Neuronal stem cell (in vitro differentiated cells): ENCODE measurements at regions not wholly inside any gene's neighbourhood (a gene's known extent, or its start where the extent isn't known, plus 50 kb on each side); places are given as distances from the start of the nearest gene placed in this dataset.

Experiments
- DNase-seq: peaks from one replicate; pipeline ENCODE4 v3.0.0-alpha.2; 2013; ENCODE audit warnings: low spot score
- H2AFZ ChIP-seq: one replicate; pipeline ENCODE4 v1.6.1; 2013; ENCODE audit warnings: mild to moderate bottlenecking, low read length, inconsistent platforms
- H2AK5ac ChIP-seq: 2 replicates; pipeline ENCODE4 v1.6.1; 2013; ENCODE audit warnings: low read depth, mild to moderate bottlenecking, inconsistent platforms, low read length, moderate library complexity, mixed read lengths
- H2BK120ac ChIP-seq: 2 replicates; pipeline ENCODE4 v1.6.1; 2013; ENCODE audit warnings: low read depth, mild to moderate bottlenecking, inconsistent platforms, low read length, moderate library complexity, mixed read lengths
- H2BK12ac ChIP-seq: one replicate; pipeline ENCODE4 v1.6.1; 2013; ENCODE audit warnings: low read length, inconsistent platforms
- H2BK15ac ChIP-seq: 2 replicates; pipeline ENCODE4 v1.6.1; 2013; ENCODE audit warnings: mild to moderate bottlenecking, low read length, inconsistent platforms, mixed read lengths
- H2BK5ac ChIP-seq: one replicate; pipeline ENCODE4 v1.6.1; 2013; ENCODE audit warnings: inconsistent platforms, mild to moderate bottlenecking, low read length, moderate library complexity
- H3K14ac ChIP-seq: one replicate; pipeline ENCODE4 v1.6.1; 2013; ENCODE audit warnings: low read length, inconsistent platforms
- H3K18ac ChIP-seq: 2 replicates; pipeline ENCODE4 v1.6.1; 2013; ENCODE audit warnings: low read length, inconsistent platforms
- H3K23ac ChIP-seq: 2 replicates; pipeline ENCODE4 v1.6.1; 2013; ENCODE audit warnings: low read depth, mild to moderate bottlenecking, mixed read lengths, low read length, inconsistent platforms; ENCODE audit not compliant: poor library complexity
- H3K27ac ChIP-seq: replicated peaks from 3 replicates; pipeline ENCODE4 v1.5.1; 2013; ENCODE audit warnings: low read length, inconsistent platforms
- H3K27me3 ChIP-seq, 3 experiments: 2 replicates each; pipeline ENCODE4 v1.6.1; 2013; ENCODE audit warnings: low read length in 3 of 3, mild to moderate bottlenecking in 2 of 3, inconsistent platforms in 1 of 3, low read depth in 1 of 3, mixed read lengths in 1 of 3, moderate library complexity in 1 of 3; ENCODE audit not compliant: control insufficient read depth in 3 of 3, insufficient read depth in 3 of 3
- H3K36me3 ChIP-seq, 2 donors: replicated peaks in 1 of 2; 2 replicates each; pipeline ENCODE4 v1.6.1; 2013; ENCODE audit warnings: low read length in 2 of 2; ENCODE audit not compliant: control insufficient read depth in 2 of 2, insufficient read depth in 2 of 2
- H3K4ac ChIP-seq: 2 replicates; pipeline ENCODE4 v1.6.1; 2013; ENCODE audit warnings: inconsistent platforms, mild to moderate bottlenecking, low read length, moderate library complexity
- H3K4me1 ChIP-seq, 2 donors: 1 replicate in 1 of 2; 2 replicates in 1 of 2; pipeline ENCODE4 v1.6.1; 2013; ENCODE audit warnings: low read length in 2 of 2, low read depth in 1 of 2; ENCODE audit not compliant: control insufficient read depth in 2 of 2, insufficient read depth in 1 of 2
- H3K4me2 ChIP-seq: one replicate; pipeline ENCODE4 v1.6.1; 2013; ENCODE audit warnings: mild to moderate bottlenecking, low read length, inconsistent platforms; ENCODE audit not compliant: insufficient read depth, poor library complexity, severe bottlenecking
- H3K4me3 ChIP-seq, 2 donors: 2 replicates each; pipeline ENCODE4 v1.5.1; 2013; ENCODE audit warnings: low read length in 2 of 2, mild to moderate bottlenecking in 2 of 2, inconsistent platforms in 1 of 2, moderate library complexity in 1 of 2
- H3K79me1 ChIP-seq: one replicate; pipeline ENCODE4 v1.6.1; 2013; ENCODE audit warnings: low read depth, mild to moderate bottlenecking, inconsistent platforms, low read length, moderate library complexity
- H3K9ac ChIP-seq: one replicate; pipeline ENCODE4 v1.6.1; 2013; ENCODE audit warnings: mild to moderate bottlenecking, low read depth, low read length, inconsistent platforms; ENCODE audit not compliant: poor library complexity
- H3K9me3 ChIP-seq, 2 donors: replicated peaks in 1 of 2; 2 replicates each; pipeline versions ENCODE3 to v1.6.1; 2013; ENCODE audit warnings: low read length in 2 of 2, mild to moderate bottlenecking in 2 of 2, inconsistent platforms in 1 of 2, low read depth in 1 of 2, mixed read lengths in 1 of 2, moderate library complexity in 1 of 2; ENCODE audit not compliant: control insufficient read depth in 2 of 2, insufficient read depth in 1 of 2
- H4K8ac ChIP-seq: one replicate; pipeline ENCODE4 v1.6.1; 2013; ENCODE audit warnings: low read depth, mild to moderate bottlenecking, inconsistent platforms, low read length, moderate library complexity
- H4K91ac ChIP-seq: one replicate; pipeline ENCODE4 v1.6.1; 2013; ENCODE audit warnings: low read length, low read depth, mild to moderate bottlenecking, inconsistent platforms; ENCODE audit not compliant: poor library complexity
- WGBS, 2 donors: extraction: QIAGEN DNeasy Blood & Tissue Kit; methylation state at CpG; one replicate each; pipeline ENCODE4 v1.1.7; 2013; ENCODE audit warnings: missing lambda C conversion rate in 2 of 2, mixed read lengths in 1 of 2; ENCODE audit not compliant: insufficient read length in 2 of 2, insufficient replicate concordance in 1 of 2; ENCODE audit errors: extremely low coverage in 2 of 2; 5-methylcytosine and 5-hydroxymethylcytosine counted together

DNA sequence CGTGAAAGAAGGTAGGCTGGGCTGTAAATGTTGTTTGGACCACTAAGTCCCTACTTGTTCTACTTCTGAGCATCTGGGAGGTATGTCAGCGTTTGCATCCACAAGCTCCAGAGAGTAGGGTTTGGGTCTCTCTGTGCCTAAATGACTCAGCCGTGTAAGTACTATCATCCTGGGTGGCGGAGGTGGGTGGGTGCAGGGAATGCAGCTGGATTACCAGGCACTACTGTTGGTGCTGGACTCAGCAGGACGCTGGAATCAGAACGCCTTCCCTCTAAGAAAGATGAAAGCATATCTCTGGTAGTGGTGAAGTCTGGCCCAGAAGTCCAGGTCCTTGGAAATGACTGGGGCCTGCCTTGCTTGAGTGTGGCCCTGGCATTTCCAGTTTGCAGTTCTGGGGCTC, 289.7 kb downstream of the PCNX1 start:
- Histone ChIP-seq H3K36me3 (no peaks in the 10 kb centered on the region), H2BK5ac (no peak overlapping the region), H3K4ac (no peak overlapping the region), H2BK12ac (no peak overlapping the region), H3K9ac (no peak overlapping the region), H3K4me1 (peaks cover 0 to 3% of the 10 kb centered on the region in 2 donors), H3K4me3 (no peak overlapping the region), H3K79me1 (no peaks in the 10 kb centered on the region), H2BK120ac (no peak overlapping the region), H2BK15ac (no peak overlapping the region), H3K4me2 (no peak overlapping the region), H3K23ac (no peak overlapping the region), H2AFZ (no peak overlapping the region), H3K9me3 (peaks cover 0 to 2% of the 10 kb centered on the region in 2 donors), H3K14ac (no peak overlapping the region), H3K27ac (no peak overlapping the region), H4K91ac (no peak overlapping the region), H3K27me3 (no peaks in the 10 kb centered on the region), H3K18ac (no peak overlapping the region), H2AK5ac (no peak overlapping the region), H4K8ac (no peak overlapping the region)
- DNase-seq, result no peak
- WGBS, 2 donors, result no CpG with 5 or more reads among the region's 6 CpGs

DNA sequence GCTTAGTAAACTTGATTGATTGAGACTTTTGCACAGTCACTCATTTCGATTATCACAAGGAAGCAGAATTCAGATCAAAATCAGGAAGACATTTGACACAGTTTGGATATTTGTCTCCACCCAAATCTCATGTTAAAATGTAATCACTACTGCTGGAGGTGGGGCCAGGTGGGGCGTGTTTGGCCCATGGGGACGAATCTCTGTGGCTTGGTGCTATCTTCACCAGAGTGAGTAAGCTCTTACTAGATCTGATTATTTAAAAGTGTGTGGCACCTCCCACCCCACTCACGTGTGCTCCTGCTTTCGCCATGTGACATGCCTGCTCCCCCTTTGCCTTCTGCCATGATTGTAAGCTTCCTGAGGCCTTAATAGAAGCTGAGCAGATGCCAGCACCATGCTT, 291.4 kb downstream of the PCNX1 start:
- whole genome bisulfite sequencing, 2 donors, result no CpG with 5 or more reads among the region's 5 CpGs

DNA sequence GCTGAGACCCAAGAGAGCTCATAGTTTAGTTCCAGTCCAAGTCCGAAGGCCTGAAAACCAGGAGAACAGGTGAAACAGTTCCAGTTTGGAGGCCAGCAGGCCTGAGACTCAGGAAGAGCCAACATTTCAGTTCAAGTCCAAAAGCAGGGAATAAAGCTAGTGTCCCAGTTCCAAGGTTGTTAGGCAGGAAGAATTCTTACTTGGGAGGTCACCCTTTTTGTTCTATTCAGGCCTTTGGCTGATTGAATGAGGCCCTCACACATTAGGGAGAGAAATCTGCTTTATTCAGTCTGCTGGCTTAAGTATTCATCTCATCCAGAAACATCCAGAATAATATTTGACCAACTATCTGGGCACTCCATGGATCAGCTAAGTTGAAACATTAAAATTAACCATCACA, 294.6 kb downstream of the PCNX1 start:
- H3K4me1 ChIP-seq, result peaks cover 0 to 1% of the 10 kb centered on the region in 2 donors
- H4K91ac ChIP-seq, result no peak overlapping the region
- no peak overlapping the region for H3K9ac ChIP-seq
- H3K36me3 ChIP-seq, result no peaks in the 10 kb centered on the region
- H3K79me1 ChIP-seq, result no peaks in the 10 kb centered on the region
- DNase-seq, result no peak
- H3K9me3 ChIP-seq, result peaks cover 0 to 2% of the 10 kb centered on the region in 2 donors
- no peak overlapping the region for H3K4me2 ChIP-seq
- H3K4ac ChIP-seq, result no peak overlapping the region
- H4K8ac ChIP-seq, result no peak overlapping the region
- no peak overlapping the region for H2BK120ac ChIP-seq
- no peak overlapping the region for H2BK12ac ChIP-seq
- no peak overlapping the region for H3K4me3 ChIP-seq
- WGBS, 2 donors, result no CpG with 5 or more reads among the region's 1 CpG
- no peak overlapping the region for H2AK5ac ChIP-seq
- H2BK5ac ChIP-seq, result no peak overlapping the region
- H3K23ac ChIP-seq, result no peak overlapping the region
- H3K27ac ChIP-seq, result no peak overlapping the region
- H2BK15ac ChIP-seq, result no peak overlapping the region
- no peaks in the 10 kb centered on the region for H3K27me3 ChIP-seq
- no peak overlapping the region for H3K18ac ChIP-seq
- no peak overlapping the region for H3K14ac ChIP-seq
- no peak overlapping the region for H2AFZ ChIP-seq

More for the DNA sequence above, 291.4 kb downstream of the PCNX1 start:
- no peak overlapping the region for H3K4me2 ChIP-seq
- H2AK5ac ChIP-seq, result no peak overlapping the region
- no peak overlapping the region for H2BK5ac ChIP-seq
- no peak overlapping the region for H3K27ac ChIP-seq
- H3K36me3 ChIP-seq, result no peaks in the 10 kb centered on the region
- H3K79me1 ChIP-seq, result no peaks in the 10 kb centered on the region
- no peak for DNase-seq
- H3K14ac ChIP-seq, result no peak overlapping the region
- H3K23ac ChIP-seq, result no peak overlapping the region
- no peak overlapping the region for H2BK120ac ChIP-seq
- H2BK12ac ChIP-seq, result no peak overlapping the region
- H4K91ac ChIP-seq, result no peak overlapping the region
- H3K4me3 ChIP-seq, result no peak overlapping the region
- H2BK15ac ChIP-seq, result no peak overlapping the region
- H4K8ac ChIP-seq, result no peak overlapping the region
- no peaks in the 10 kb centered on the region for H3K27me3 ChIP-seq
- H3K9me3 ChIP-seq, result peaks cover 0 to 2% of the 10 kb centered on the region in 2 donors
- no peak overlapping the region for H2AFZ ChIP-seq
- H3K4me1 ChIP-seq, result peaks cover 0 to 3% of the 10 kb centered on the region in 2 donors
- H3K18ac ChIP-seq, result no peak overlapping the region
- H3K4ac ChIP-seq, result no peak overlapping the region
- no peak overlapping the region for H3K9ac ChIP-seq

DNA sequence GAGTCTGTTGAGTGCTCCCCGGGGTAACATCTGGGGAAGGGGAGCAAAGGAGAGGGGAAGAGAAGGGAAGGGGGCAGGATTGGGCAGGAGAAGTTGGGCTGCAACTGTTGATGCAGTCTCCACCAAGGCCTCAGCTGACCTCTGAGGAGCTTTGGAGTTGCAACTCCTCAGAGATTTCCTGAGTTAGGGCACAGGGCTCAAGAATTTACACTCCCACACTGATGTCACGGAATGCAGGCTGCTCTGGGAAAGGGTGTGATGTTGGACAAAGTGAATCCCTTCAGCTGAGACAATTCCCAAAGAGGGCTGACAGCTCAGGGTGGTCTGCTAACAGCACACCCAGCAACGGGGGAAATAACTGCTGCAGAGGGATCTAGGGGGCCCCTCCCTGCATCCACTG, 295.6 kb downstream of the PCNX1 start:
- DNase-seq, result no peak
- H2BK120ac ChIP-seq, result no peak overlapping the region
- no peak overlapping the region for H3K27ac ChIP-seq
- no peak overlapping the region for H3K4me3 ChIP-seq
- peaks cover 0 to 2% of the 10 kb centered on the region in 2 donors for H3K9me3 ChIP-seq
- no peaks in the 10 kb centered on the region for H3K36me3 ChIP-seq
- H3K18ac ChIP-seq, result peak overlapping the region; percentile 33
- no peak overlapping the region for H3K4me2 ChIP-seq
- H2BK12ac ChIP-seq, result no peak overlapping the region
- H2AFZ ChIP-seq, result no peak overlapping the region
- no peak overlapping the region for H4K8ac ChIP-seq
- H3K9ac ChIP-seq, result peak overlapping the region; percentile 9
- H2AK5ac ChIP-seq, result no peak overlapping the region
- H3K27me3 ChIP-seq, result no peaks in the 10 kb centered on the region
- no peak overlapping the region for H2BK5ac ChIP-seq
- H3K23ac ChIP-seq, result no peak overlapping the region
- no peak overlapping the region for H3K4ac ChIP-seq
- no peak overlapping the region for H4K91ac ChIP-seq
- H2BK15ac ChIP-seq, result no peak overlapping the region
- WGBS, 2 donors, result no CpG with 5 or more reads among the region's 3 CpGs
- H3K4me1 ChIP-seq, result peaks cover 0 to 1% of the 10 kb centered on the region in 2 donors
- H3K79me1 ChIP-seq, result no peaks in the 10 kb centered on the region
- no peak overlapping the region for H3K14ac ChIP-seq
